ENCODE measurements at regions not wholly inside any gene's neighbourhood (a gene's known extent, or its start where the extent isn't known, plus 50 kb on each side); places are given as distances from the start of the nearest gene placed in this dataset.

DNA sequence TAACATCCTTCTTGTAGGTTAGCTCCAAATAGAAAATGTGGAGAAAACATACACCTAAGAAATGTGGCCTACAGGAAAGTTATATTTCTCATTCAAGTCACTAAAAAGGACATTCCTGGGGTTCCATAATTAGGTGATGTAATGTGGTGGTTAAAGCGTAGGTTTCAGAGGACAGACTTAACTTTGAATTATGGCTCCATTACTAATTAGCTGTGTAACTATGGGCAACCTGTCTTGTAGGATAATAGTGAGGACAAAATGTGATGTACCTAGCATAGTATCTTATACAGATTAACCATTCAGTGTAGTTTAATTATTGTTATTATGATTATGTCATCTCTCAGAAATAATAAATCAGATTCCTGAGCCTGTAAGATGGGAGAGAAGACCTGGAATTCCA, 602.5 kb downstream of the TSN start:
- ATAC-seq (ENCODE audit: low read depth) (no peak), DNase-seq (no peak)
- no peak overlapping the region for H3K27ac Mint-ChIP-seq
- no peaks in the 10 kb centered on the region for H3K9me3 Mint-ChIP-seq
- no peak overlapping the region for H3K4me3 Mint-ChIP-seq
- POLR2A ChIA-PET = no interaction called here
- H3K36me3 Mint-ChIP-seq = no peaks in the 10 kb centered on the region
- no peaks in the 10 kb centered on the region for H3K27me3 Mint-ChIP-seq
- H3K4me1 Mint-ChIP-seq = no peaks in the 10 kb centered on the region

- H3K36me3 Mint-ChIP-seq = no peaks in the 10 kb centered on the region
- no peak overlapping the region for H3K27ac Mint-ChIP-seq
- POLR2A ChIA-PET = no interaction called here
- no peak overlapping the region for H3K4me3 Mint-ChIP-seq
- H3K9me3 Mint-ChIP-seq = no peaks in the 10 kb centered on the region
- H3K4me1 Mint-ChIP-seq = no peaks in the 10 kb centered on the region
- no peaks in the 10 kb centered on the region for H3K27me3 Mint-ChIP-seq
- no peak for DNase-seq
- no peak for ATAC-seq (ENCODE audit: low read depth)
Observed at GRCh38 chr2:122358729-122359128, 603.3 kb downstream of the TSN start.

GRCh38 chr2:122363885-122364284, 608.4 kb downstream of the TSN start:
- POLR2A ChIA-PET = no interaction called here
- ATAC-seq (ENCODE audit: low read depth) (no peak), DNase-seq (no peak)
- Mint-ChIP-seq H3K4me1 (no peaks in the 10 kb centered on the region), H3K36me3 (no peaks in the 10 kb centered on the region), H3K9me3 (no peaks in the 10 kb centered on the region), H3K27ac (no peak overlapping the region), H3K27me3 (no peaks in the 10 kb centered on the region), H3K4me3 (no peak overlapping the region)

- POLR2A ChIA-PET = no interaction called here
- ATAC-seq (ENCODE audit: low read depth) (no peak), DNase-seq (no peak)
- Mint-ChIP-seq H3K4me1 (no peaks in the 10 kb centered on the region), H3K36me3 (no peaks in the 10 kb centered on the region), H3K27ac (no peak overlapping the region), H3K4me3 (no peak overlapping the region), H3K9me3 (peaks cover 3% of the 10 kb centered on the region), H3K27me3 (no peaks in the 10 kb centered on the region)
Observed at GRCh38 chr2:122366427-122366826, 611.0 kb downstream of the TSN start.

DNA sequence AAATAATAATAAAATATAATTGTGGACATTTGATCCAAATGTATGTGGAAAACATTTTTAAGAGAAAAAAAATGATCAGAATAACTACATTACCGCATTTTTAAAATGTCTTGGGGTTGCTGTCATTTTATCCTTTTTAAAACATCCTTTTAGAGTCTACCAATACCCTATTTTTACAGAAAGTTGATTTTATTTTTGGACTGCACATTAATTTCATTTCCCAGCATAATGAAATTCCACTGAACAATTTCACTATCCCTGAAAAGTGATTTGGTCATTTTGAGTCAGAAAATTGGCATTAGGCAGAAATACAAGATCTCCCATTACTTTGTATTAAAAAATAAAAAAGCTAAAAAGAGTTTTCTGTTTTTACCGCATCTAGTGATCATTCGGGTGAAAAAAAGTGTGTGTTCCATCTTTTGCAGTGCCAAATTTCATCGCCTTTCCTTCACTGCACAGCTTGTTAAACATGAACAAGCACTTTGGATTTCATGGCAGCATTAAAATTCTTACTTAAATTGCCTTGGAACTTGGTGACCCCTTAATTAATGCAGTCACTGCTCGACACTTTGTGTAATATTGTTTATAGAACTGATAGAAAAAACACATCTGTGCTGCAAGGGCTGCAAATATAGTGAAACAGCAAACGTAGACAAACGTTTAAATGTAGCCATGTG, 611.7 kb downstream of the TSN start:
- no peaks in the 10 kb centered on the region for H3K36me3 Mint-ChIP-seq
- H3K27ac Mint-ChIP-seq = no peak overlapping the region
- H3K4me1 Mint-ChIP-seq = no peaks in the 10 kb centered on the region
- no peaks in the 10 kb centered on the region for H3K27me3 Mint-ChIP-seq
- no peak overlapping the region for H3K4me3 Mint-ChIP-seq
- ATAC-seq (ENCODE audit: low read depth) (no peak), DNase-seq (no peak)
- H3K9me3 Mint-ChIP-seq = peaks cover 4% of the 10 kb centered on the region
- POLR2A ChIA-PET = no interaction called here

DNA sequence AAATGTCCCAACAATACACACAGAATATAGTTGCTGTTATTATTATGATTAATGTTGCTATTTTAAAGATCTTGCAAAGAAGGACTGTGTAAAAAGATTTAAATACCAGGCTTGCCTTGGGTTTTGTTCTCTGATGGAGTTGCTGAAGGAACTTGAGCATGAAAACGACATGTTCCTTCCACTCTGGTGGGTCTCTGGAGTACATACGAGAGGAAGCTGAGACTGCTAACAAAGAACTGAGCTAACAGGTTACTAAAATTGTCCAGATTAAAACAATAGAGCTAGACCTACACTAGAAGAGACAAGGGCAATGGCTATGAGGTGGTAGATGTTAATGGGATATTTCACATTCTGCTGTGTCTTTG, 612.2 kb downstream of the TSN start:
- POLR2A ChIA-PET = no interaction called here
- Mint-ChIP-seq H3K4me3 (no peak overlapping the region), H3K27me3 (no peaks in the 10 kb centered on the region), H3K36me3 (no peaks in the 10 kb centered on the region), H3K27ac (no peak overlapping the region), H3K9me3 (peaks cover 6% of the 10 kb centered on the region), H3K4me1 (no peaks in the 10 kb centered on the region)
- ATAC-seq (ENCODE audit: low read depth) = no peak
- no peak for DNase-seq

DNA sequence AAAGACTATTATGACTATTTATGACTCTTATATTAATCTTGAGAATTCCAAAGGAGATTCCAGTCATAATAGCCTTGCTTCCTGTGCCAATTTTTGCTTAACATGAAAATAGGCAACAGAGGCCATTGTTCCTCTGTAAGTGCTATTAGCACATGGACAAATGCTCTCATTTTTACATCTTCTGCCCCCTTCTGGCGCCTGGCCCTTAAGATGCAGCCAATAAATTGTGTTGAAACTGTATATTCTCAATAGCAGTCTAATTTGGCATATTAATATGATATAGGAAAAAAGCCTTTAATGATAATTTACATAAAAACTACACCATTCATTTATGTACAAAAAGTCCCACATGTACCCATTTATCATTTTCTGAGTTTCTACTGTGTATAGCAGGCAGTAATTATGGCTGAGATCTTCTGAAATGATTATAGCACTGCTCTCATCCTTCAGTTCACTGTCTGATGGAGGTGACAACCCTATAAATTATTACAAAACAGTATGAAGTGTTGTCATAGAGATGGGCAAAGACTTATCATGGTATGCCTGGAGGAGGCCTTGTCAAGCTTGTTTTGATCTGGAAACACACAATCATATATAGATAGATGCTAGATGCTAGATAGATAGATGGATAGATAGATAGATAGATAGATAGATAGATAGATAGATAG, 613.3 kb downstream of the TSN start:
- Mint-ChIP-seq H3K27ac (no peak overlapping the region), H3K4me3 (no peak overlapping the region), H3K36me3 (no peaks in the 10 kb centered on the region), H3K27me3 (no peaks in the 10 kb centered on the region), H3K9me3 (peaks cover 6% of the 10 kb centered on the region), H3K4me1 (no peaks in the 10 kb centered on the region)
- no peak for DNase-seq
- no peak for ATAC-seq (ENCODE audit: low read depth)
- POLR2A ChIA-PET = no interaction called here

DNA sequence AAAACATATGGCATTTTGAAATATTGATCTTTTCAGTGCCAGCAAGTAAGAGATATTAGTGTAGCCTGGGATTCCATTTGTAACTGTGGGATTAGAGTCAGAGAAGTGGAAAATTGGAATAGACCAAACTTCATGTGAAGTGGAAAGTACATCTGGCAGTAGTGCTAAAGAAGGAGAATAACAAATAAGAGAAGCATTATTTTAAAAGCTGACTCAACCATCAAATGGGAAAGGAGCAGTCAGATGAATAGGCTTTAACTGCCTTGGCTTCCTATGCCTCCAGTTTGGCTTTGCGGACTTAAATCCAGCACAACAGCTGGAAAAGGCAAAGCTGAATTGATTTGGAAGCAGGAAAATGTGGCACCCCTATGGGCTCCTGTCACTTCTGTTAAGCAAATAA, 623.1 kb downstream of the TSN start:
- Mint-ChIP-seq H3K4me3 (no peak overlapping the region), H3K27me3 (no peaks in the 10 kb centered on the region), H3K4me1 (no peaks in the 10 kb centered on the region), H3K36me3 (no peaks in the 10 kb centered on the region), H3K27ac (no peak overlapping the region), H3K9me3 (no peaks in the 10 kb centered on the region)
- POLR2A ChIA-PET = no interaction called here
- no peak for DNase-seq
- ATAC-seq (ENCODE audit: low read depth) = no peak

DNA sequence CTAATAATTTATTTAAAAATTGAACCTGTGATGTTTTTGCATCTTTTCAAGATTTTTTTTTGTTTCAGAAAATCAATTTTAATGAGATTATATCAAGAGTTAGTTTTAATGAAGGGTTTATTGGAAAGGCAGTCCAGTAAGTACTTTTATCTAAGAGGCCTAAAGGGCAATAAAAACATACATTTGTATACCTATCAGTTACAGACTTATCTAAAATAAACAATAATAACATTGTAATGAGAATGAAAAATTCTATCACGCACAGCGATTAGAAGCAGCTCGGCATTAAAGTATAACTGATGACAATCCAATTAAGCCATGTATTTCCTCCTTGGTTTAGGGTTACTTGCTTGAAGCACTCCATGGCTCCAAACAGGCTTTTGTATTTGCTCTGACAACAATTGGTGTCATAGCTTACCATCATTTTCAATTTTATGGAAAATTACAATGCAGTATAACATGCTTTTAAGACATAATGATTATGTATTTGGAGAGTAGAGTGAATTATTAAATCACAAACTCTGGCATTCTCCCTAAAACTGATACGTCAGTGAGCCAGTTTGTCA, 629.4 kb downstream of the TSN start:
- H3K36me3 Mint-ChIP-seq = no peaks in the 10 kb centered on the region
- H3K9me3 Mint-ChIP-seq = peaks cover 3% of the 10 kb centered on the region
- no peaks in the 10 kb centered on the region for H3K4me1 Mint-ChIP-seq
- no peak for ATAC-seq (ENCODE audit: low read depth)
- no peak overlapping the region for H3K27ac Mint-ChIP-seq
- H3K4me3 Mint-ChIP-seq = no peak overlapping the region
- no peaks in the 10 kb centered on the region for H3K27me3 Mint-ChIP-seq
- no peak for DNase-seq
- POLR2A ChIA-PET = no interaction called here

DNA sequence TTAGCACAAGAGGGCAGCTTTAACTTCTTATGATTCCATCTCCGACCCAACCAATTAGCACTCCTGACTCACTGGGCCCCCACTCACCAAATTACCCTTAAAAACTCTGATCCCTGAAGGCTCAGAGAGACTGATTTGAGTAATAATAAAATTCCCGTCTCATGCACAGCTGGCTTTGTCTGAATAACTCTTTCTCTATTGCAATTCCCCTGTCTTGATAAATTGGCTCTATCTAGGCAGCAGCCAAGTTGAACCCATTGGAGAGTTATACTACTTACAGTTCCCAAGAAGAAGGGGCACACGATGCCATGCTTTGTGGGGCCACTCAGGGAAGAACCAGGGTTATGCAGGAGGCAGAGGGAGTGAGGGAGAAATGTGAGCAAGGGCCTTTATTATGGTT, 632.8 kb downstream of the TSN start:
- Mint-ChIP-seq H3K4me3 (no peak overlapping the region), H3K9me3 (peaks cover 3% of the 10 kb centered on the region), H3K4me1 (no peaks in the 10 kb centered on the region), H3K36me3 (no peaks in the 10 kb centered on the region), H3K27me3 (no peaks in the 10 kb centered on the region), H3K27ac (no peak overlapping the region)
- DNase-seq (no peak), ATAC-seq (ENCODE audit: low read depth) (no peak)
- POLR2A ChIA-PET = no interaction called here

DNA sequence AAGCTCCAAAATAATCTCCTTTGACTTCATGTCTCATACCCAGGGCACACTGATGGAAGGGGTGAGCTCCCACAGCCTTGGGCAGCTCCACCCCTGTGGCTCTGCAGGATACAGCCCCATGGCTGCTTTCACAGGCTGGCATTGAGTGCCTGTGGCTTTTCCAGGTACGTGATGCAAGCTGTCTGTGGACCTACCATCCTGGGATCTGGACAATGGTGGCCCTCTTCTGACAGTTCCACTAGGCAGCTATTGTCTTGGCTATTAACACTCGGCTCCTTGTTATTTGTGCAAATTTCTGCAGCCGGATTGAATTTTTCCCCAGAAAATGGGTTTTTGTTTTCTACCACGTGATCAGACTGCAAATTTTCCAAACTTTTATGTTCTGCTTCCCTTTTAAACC, 634.2 kb downstream of the TSN start:
- POLR2A ChIA-PET = no interaction called here
- H3K4me1 Mint-ChIP-seq = no peaks in the 10 kb centered on the region
- no peak overlapping the region for H3K27ac Mint-ChIP-seq
- DNase-seq = no peak
- no peaks in the 10 kb centered on the region for H3K27me3 Mint-ChIP-seq
- H3K4me3 Mint-ChIP-seq = no peak overlapping the region
- no peak for ATAC-seq (ENCODE audit: low read depth)
- peaks cover 3% of the 10 kb centered on the region for H3K9me3 Mint-ChIP-seq
- H3K36me3 Mint-ChIP-seq = no peaks in the 10 kb centered on the region

- H3K4me3 Mint-ChIP-seq = no peak overlapping the region
Observed at GRCh38 chr2:122390406-122390805, 635.0 kb downstream of the TSN start.

GRCh38 chr2:122391726-122392125, 636.3 kb downstream of the TSN start:
- ATAC-seq (ENCODE audit: low read depth) = no peak
- Mint-ChIP-seq H3K9me3 (peaks cover 3% of the 10 kb centered on the region), H3K4me1 (no peaks in the 10 kb centered on the region), H3K36me3 (no peaks in the 10 kb centered on the region), H3K4me3 (no peak overlapping the region), H3K27me3 (no peaks in the 10 kb centered on the region), H3K27ac (no peak overlapping the region)
- DNase-seq = no peak
- POLR2A ChIA-PET = no interaction called here

More at GRCh38 chr2:122390406-122390805, 635.0 kb downstream of the TSN start:
- no peak overlapping the region for H3K27ac Mint-ChIP-seq
- peaks cover 3% of the 10 kb centered on the region for H3K9me3 Mint-ChIP-seq
- POLR2A ChIA-PET = no interaction called here
- no peaks in the 10 kb centered on the region for H3K27me3 Mint-ChIP-seq
- H3K36me3 Mint-ChIP-seq = no peaks in the 10 kb centered on the region
- DNase-seq (no peak), ATAC-seq (ENCODE audit: low read depth) (no peak)
- H3K4me1 Mint-ChIP-seq = no peaks in the 10 kb centered on the region

GRCh38 chr2:122395687-122396086, 640.2 kb downstream of the TSN start:
- no peaks in the 10 kb centered on the region for H3K4me1 Mint-ChIP-seq
- H3K4me3 Mint-ChIP-seq = no peak overlapping the region
- no peaks in the 10 kb centered on the region for H3K9me3 Mint-ChIP-seq
- H3K27me3 Mint-ChIP-seq = no peaks in the 10 kb centered on the region
- no peak for DNase-seq
- H3K27ac Mint-ChIP-seq = no peak overlapping the region
- no peak for ATAC-seq (ENCODE audit: low read depth)
- POLR2A ChIA-PET = no interaction called here
- H3K36me3 Mint-ChIP-seq = no peaks in the 10 kb centered on the region
